DOHH2 (cell line): ENCODE measurements at regions not wholly inside any gene's neighbourhood (a gene's known extent, or its start where the extent isn't known, plus 50 kb on each side); places are given as distances from the start of the nearest gene placed in this dataset.

Experiments used
- H3F3A ChIP-seq: fragments of 200-600 bp; sonication (generic), shearing (Covaris generic); 2 replicates; pipeline ENCODE4 v1.6.0; 2016; ENCODE audit warnings: antibody characterized with exemption, mild to moderate bottlenecking; ENCODE audit not compliant: control insufficient read depth, insufficient read depth
- H3K27ac ChIP-seq: fragments of 200-600 bp; sonication (generic); 2 replicates; pipeline ENCODE4 v1.5.1; 2014; ENCODE audit warnings: low read depth, mild to moderate bottlenecking, low read length, moderate library complexity
- H3K27me3 ChIP-seq: fragments of 200-600 bp; sonication (generic); 2 replicates; pipeline ENCODE4 v1.6.1; 2014; ENCODE audit warnings: mild to moderate bottlenecking, low read length, mixed read lengths; ENCODE audit not compliant: control insufficient read depth
- H3K36me3 ChIP-seq: fragments of 200-600 bp; sonication (generic); 2 replicates; pipeline ENCODE4 v1.6.1; 2014; ENCODE audit warnings: mild to moderate bottlenecking, low read length, moderate library complexity, mixed read lengths; ENCODE audit not compliant: control insufficient read depth
- H3K4me1 ChIP-seq: fragments of 200-600 bp; sonication (generic); 2 replicates; pipeline ENCODE4 v1.6.1; 2014; ENCODE audit warnings: mild to moderate bottlenecking, low read length, mixed read lengths; ENCODE audit not compliant: control insufficient read depth
- H3K4me2 ChIP-seq: fragments of 200-600 bp; sonication (generic); 2 replicates; pipeline ENCODE4 v1.6.0; 2014; ENCODE audit warnings: mild to moderate bottlenecking, low read length, moderate library complexity
- H3K4me3 ChIP-seq: fragments of 200-600 bp; sonication (generic); 2 replicates; pipeline ENCODE4 v1.5.1; 2014; ENCODE audit warnings: mild to moderate bottlenecking, low read length, mixed read lengths
- H3K79me2 ChIP-seq: fragments of 200-600 bp; sonication (generic); 2 replicates; pipeline ENCODE4 v1.6.1; 2014; ENCODE audit warnings: mild to moderate bottlenecking, low read length, mixed read lengths; ENCODE audit not compliant: control insufficient read depth
- H3K9me2 ChIP-seq: fragments of 200-600 bp; sonication (generic); replicated peaks from 2 replicates; pipeline ENCODE4 v1.6.1; 2014; ENCODE audit warnings: mild to moderate bottlenecking, low read length, mixed read lengths; ENCODE audit not compliant: control insufficient read depth
- H3K9me3 ChIP-seq: fragments of 200-600 bp; sonication (generic); 2 replicates; pipeline ENCODE4 v1.6.1; 2014; ENCODE audit warnings: antibody characterized with exemption, low read length, mixed read lengths; ENCODE audit not compliant: control insufficient read depth, insufficient read depth
- H4K20me1 ChIP-seq: fragments of 200-600 bp; sonication (generic); 2 replicates; pipeline ENCODE4 v1.6.0; 2014; ENCODE audit warnings: low read depth, mild to moderate bottlenecking, antibody characterized with exemption, low read length, moderate library complexity; ENCODE audit not compliant: control insufficient read depth, insufficient read depth
- CTCF ChIP-seq: fragments of 200-600 bp; sonication (generic); IDR thresholded peaks from one replicate; pipeline ENCODE4 v1.5.1; 2014; ENCODE audit warnings: antibody characterized with exemption, mild to moderate bottlenecking, low read depth, low read length; ENCODE audit not compliant: poor library complexity, severe bottlenecking
- EZH2phosphoT487 ChIP-seq: fragments of 200-600 bp; sonication (generic); IDR thresholded peaks from 2 replicates; pipeline ENCODE4 v1.6.1; 2017; ENCODE audit warnings: borderline replicate concordance, mild to moderate bottlenecking, antibody characterized with exemption, low read length, moderate library complexity, mixed read lengths

GRCh38 chr3:103494512-103494911, 1059.7 kb downstream of the ZPLD1 start:
- no peak overlapping the region for H3K4me2 ChIP-seq
- no peaks in the 10 kb centered on the region for H3K9me2 ChIP-seq
- no peak overlapping the region for H3K4me3 ChIP-seq
- no peaks in the 10 kb centered on the region for H3K9me3 ChIP-seq
- H3F3A ChIP-seq = no peaks in the 10 kb centered on the region
- H3K4me1 ChIP-seq = no peaks in the 10 kb centered on the region
- H3K27me3 ChIP-seq = no peaks in the 10 kb centered on the region
- TF ChIP-seq EZH2phosphoT487 = no peak
- TF ChIP-seq CTCF = no peak
- H3K36me3 ChIP-seq = no peaks in the 10 kb centered on the region
- no peaks in the 10 kb centered on the region for H4K20me1 ChIP-seq
- H3K27ac ChIP-seq = no peak overlapping the region
- no peaks in the 10 kb centered on the region for H3K79me2 ChIP-seq

GRCh38 chr3:103495186-103495585, 1060.4 kb downstream of the ZPLD1 start:
- H3K4me3 ChIP-seq = no peak overlapping the region
- no peak overlapping the region for H3K27ac ChIP-seq
- no peaks in the 10 kb centered on the region for H3K27me3 ChIP-seq
- no peak overlapping the region for H3K4me2 ChIP-seq
- no peaks in the 10 kb centered on the region for H3K9me2 ChIP-seq
- H3F3A ChIP-seq = no peaks in the 10 kb centered on the region
- no peaks in the 10 kb centered on the region for H4K20me1 ChIP-seq
- no peaks in the 10 kb centered on the region for H3K79me2 ChIP-seq
- H3K36me3 ChIP-seq = no peaks in the 10 kb centered on the region
- TF ChIP-seq CTCF (no peak), EZH2phosphoT487 (no peak)
- H3K4me1 ChIP-seq = no peaks in the 10 kb centered on the region
- no peaks in the 10 kb centered on the region for H3K9me3 ChIP-seq

GRCh38 chr3:103499132-103499900, 1064.5 kb downstream of the ZPLD1 start:
- H3K4me2 ChIP-seq = no peak overlapping the region

More at GRCh38 chr3:103499132-103499900, 1064.5 kb downstream of the ZPLD1 start:
- H3F3A ChIP-seq = no peaks in the 10 kb centered on the region
- no peaks in the 10 kb centered on the region for H3K27me3 ChIP-seq
- no peaks in the 10 kb centered on the region for H3K36me3 ChIP-seq
- H3K4me1 ChIP-seq = no peaks in the 10 kb centered on the region
- no peak overlapping the region for H3K27ac ChIP-seq
- H3K9me2 ChIP-seq = no peaks in the 10 kb centered on the region
- TF ChIP-seq EZH2phosphoT487 (no peak), CTCF (no peak)
- H3K79me2 ChIP-seq = no peaks in the 10 kb centered on the region
- H4K20me1 ChIP-seq = no peaks in the 10 kb centered on the region
- H3K4me3 ChIP-seq = no peak overlapping the region
- no peaks in the 10 kb centered on the region for H3K9me3 ChIP-seq
